ENCODE measurements at regions not wholly inside any gene's neighbourhood (a gene's known extent, or its start where the extent isn't known, plus 50 kb on each side); places are given as distances from the start of the nearest gene placed in this dataset.

DNA sequence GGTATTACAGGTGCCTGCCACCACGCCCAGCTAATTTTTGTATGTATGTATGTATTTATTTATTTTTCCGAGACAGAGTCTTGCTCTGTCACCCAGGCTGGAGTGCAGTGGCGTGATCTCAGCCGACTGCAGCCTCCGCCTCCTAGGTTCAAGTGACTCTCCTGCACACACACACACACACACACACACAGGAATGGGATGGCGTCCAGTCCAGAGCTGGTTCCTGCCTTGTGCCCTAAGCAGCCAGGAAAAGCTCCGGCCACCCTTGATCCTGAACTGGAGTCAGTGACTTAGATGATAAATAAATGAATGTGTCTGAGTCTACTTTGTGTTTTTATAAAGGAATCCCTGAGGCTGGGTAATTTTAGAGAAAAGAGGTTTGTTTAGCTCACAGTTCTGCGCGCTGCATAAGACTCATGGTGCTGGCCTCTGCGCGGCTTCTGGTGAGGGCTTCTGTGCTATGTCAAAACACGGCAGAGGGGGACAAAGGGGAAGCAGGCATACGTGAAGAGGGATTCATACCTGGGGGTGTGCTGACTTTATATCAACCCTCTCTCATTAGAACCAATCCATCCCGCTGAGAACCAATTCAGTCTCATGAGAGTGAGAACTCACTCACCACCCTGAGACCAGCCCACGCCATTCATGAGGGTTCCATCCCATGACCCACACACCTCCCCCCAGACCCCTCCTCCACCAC lies 59.7 kb upstream of the PHLPP1 start:
- ChIA-PET CTCF (no interaction called here), POLR2A (no interaction called here)
- TF ChIP-seq FOXA1 (IDR thresholded peaks at IDR 0.05) (no peak), BHLHE40 (IDR thresholded peaks at IDR 0.05; ENCODE audit: borderline replicate concordance) (no peak), SUZ12 (IDR thresholded peaks at IDR 0.05) (no peak), CTBP1 (IDR thresholded peaks at IDR 0.05; ENCODE audit: borderline replicate concordance) (no peak), LEF1 (IDR thresholded peaks at IDR 0.05; ENCODE audit: borderline replicate concordance) (no peak), FOXK2 (IDR thresholded peaks at IDR 0.05) (no peak)
- TF ChIP-seq, protein P1, sequence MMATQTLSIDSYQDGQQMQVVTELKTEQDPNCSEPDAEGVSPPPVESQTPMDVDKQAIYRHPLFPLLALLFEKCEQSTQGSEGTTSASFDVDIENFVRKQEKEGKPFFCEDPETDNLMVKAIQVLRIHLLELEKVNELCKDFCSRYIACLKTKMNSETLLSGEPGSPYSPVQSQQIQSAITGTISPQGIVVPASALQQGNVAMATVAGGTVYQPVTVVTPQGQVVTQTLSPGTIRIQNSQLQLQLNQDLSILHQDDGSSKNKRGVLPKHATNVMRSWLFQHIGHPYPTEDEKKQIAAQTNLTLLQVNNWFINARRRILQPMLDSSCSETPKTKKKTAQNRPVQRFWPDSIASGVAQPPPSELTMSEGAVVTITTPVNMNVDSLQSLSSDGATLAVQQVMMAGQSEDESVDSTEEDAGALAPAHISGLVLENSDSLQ (IDR thresholded peaks at IDR 0.05) = no peak
- DNase-seq (ENCODE audit: extremely low spot score) = no peak

DNA sequence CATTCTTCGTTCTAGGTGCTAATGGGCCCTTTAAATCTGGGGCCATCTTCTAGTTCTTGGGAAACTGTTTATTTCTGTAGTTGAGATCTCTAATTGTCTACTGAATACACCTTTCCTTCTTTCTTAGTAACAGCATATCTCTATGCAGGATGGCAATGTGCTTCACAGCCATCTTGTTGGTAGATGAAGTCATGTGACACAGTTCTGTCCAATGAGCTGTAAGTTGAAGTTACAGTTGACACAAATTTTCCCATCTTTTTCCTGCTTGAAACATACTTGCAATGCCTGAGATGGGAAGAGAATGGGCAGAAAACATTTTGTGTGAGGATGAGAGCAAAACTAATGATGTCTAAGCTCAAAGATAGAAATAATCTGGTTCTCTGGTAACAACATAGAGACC lies 57.3 kb upstream of the PHLPP1 start:
- POLR2A ChIA-PET = no interaction called here
- DNase-seq (ENCODE audit: extremely low spot score) = no peak
- TF ChIP-seq BHLHE40 (IDR thresholded peaks at IDR 0.05; ENCODE audit: borderline replicate concordance) (no peak), ELF4 (IDR thresholded peaks at IDR 0.05) (no peak), SUZ12 (IDR thresholded peaks at IDR 0.05) (no peak), FOXM1 (IDR thresholded peaks at IDR 0.05; ENCODE audit: borderline replicate concordance) (no peak), LEF1 (IDR thresholded peaks at IDR 0.05; ENCODE audit: borderline replicate concordance) (no peak), FOXA1 (IDR thresholded peaks at IDR 0.05) (no peak), ZNF384 (IDR thresholded peaks at IDR 0.05) (no peak), HDGF (IDR thresholded peaks at IDR 0.05; ENCODE audit: borderline replicate concordance) (no peak), L3MBTL2 (conservative IDR thresholded peaks at IDR 0.05) (no peak), FOXK2 (IDR thresholded peaks at IDR 0.05) (no peak), SP1 (IDR thresholded peaks at IDR 0.05) (no peak), NFRKB (IDR thresholded peaks at IDR 0.05) (no peak), ARNT (IDR thresholded peaks at IDR 0.05) (no peak), TARDBP (IDR thresholded peaks at IDR 0.05) (no peak), CTBP1 (IDR thresholded peaks at IDR 0.05; ENCODE audit: borderline replicate concordance) (no peak)
- TF ChIP-seq, protein P1 (IDR thresholded peaks at IDR 0.05) = no peak
- CTCF ChIA-PET = no interaction called here

DNA sequence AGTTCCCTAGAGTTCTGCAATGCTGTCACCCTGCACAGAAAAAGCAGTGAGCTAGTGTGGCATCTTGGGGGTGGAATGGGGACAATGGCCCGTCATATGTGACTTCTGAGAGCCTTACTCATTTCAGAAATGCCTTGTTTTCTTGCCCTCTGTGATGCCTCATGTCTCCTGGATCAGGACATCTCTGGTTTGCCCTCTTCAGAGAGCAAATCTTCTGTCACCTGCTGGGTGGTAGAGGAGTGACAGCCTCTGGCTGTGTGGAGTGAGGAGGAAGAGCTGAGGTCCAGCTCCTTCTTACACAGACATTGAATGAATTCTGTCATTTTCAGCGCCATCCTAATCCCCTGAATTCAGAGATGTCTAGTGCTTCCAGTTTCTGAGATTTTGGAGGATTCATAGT lies 55.6 kb upstream of the PHLPP1 start:
- ChIA-PET CTCF (no interaction called here), POLR2A (no interaction called here)
- DNase-seq (ENCODE audit: extremely low spot score) = no peak
- no peak for TF ChIP-seq NFRKB (IDR thresholded peaks at IDR 0.05)
- TF ChIP-seq ELF4 (IDR thresholded peaks at IDR 0.05) = no peak
- TF ChIP-seq ZNF384 (IDR thresholded peaks at IDR 0.05) = no peak
- TF ChIP-seq FOXM1 (IDR thresholded peaks at IDR 0.05; ENCODE audit: borderline replicate concordance) = no peak
- no peak for TF ChIP-seq SP1 (IDR thresholded peaks at IDR 0.05)
- no peak for TF ChIP-seq L3MBTL2 (conservative IDR thresholded peaks at IDR 0.05)
- TF ChIP-seq ARNT (IDR thresholded peaks at IDR 0.05) = no peak
- TF ChIP-seq, protein P1 (IDR thresholded peaks at IDR 0.05) = no peak
- no peak for TF ChIP-seq TARDBP (IDR thresholded peaks at IDR 0.05)
- TF ChIP-seq FOXK2 (IDR thresholded peaks at IDR 0.05) = no peak
- no peak for TF ChIP-seq FOXA1 (IDR thresholded peaks at IDR 0.05)
- TF ChIP-seq SUZ12 (IDR thresholded peaks at IDR 0.05) = no peak
- no peak for TF ChIP-seq BHLHE40 (IDR thresholded peaks at IDR 0.05; ENCODE audit: borderline replicate concordance)
- TF ChIP-seq CTBP1 (IDR thresholded peaks at IDR 0.05; ENCODE audit: borderline replicate concordance) = no peak
- TF ChIP-seq LEF1 (IDR thresholded peaks at IDR 0.05; ENCODE audit: borderline replicate concordance) = no peak
- TF ChIP-seq HDGF (IDR thresholded peaks at IDR 0.05; ENCODE audit: borderline replicate concordance) = no peak

DNA sequence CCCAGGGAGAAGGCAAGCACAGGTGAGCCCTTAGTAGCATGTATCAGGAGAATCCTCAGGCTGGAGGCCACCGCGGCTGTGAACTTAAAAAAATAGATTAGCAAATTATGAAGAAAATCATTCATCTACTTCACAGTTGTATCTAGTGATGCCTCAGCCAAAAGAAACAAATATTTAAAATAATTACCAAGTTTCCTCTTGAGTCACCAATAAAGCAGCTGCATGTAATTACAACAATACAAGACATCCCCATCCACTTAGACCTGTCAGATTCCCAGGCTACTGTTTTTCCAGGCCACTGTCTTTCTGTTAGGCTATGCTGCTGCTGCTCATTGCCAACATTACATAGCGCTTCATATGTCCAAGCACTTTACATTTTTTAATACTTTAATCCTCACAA lies 54.6 kb upstream of the PHLPP1 start:
- CTCF ChIA-PET = no interaction called here
- TF ChIP-seq L3MBTL2 (conservative IDR thresholded peaks at IDR 0.05) (no peak), FOXA1 (IDR thresholded peaks at IDR 0.05) (no peak), SUZ12 (IDR thresholded peaks at IDR 0.05) (no peak), FOXK2 (IDR thresholded peaks at IDR 0.05) (no peak), ELF4 (IDR thresholded peaks at IDR 0.05) (no peak), LEF1 (IDR thresholded peaks at IDR 0.05; ENCODE audit: borderline replicate concordance) (no peak)
- TF ChIP-seq, protein P1 (IDR thresholded peaks at IDR 0.05) = no peak
- no peak for DNase-seq (ENCODE audit: extremely low spot score)

DNA sequence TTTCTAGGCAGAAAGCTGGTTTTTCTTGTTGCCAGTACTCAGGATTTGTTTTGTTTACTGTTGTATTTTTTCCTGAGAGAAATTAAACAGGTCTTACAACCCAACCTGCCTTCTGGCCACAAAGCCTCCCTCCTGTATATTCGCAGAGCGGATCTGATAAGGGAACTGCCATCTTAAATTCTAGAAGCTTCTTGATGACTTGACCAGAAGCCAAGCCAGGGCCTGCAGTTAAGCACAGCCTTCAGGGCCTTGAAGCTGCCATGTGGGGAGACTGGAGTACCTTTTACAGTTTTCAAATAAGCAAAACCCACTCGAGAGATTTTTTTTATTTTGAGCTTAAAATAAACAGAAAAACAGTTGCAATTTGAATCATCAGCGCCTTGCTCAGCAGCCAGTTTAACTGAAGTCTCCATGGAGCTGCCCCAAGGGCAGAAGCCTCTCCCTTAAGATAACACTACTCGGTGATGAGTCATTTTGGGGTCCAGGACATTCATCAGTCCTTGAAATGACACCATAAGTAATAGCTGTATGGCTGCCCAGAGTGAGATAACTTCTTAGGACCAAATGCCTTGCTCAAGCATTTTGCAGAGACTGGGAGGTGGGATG lies 51.5 kb upstream of the PHLPP1 start:
- POLR2A ChIA-PET = interaction anchor here (0.6 kb wide), 1 partner anchor 589 kb away, joined by 3 read pairs; no protein-coding TSS in a partner anchor
- DNase-seq (ENCODE audit: extremely low spot score) = no peak
- TF ChIP-seq ZNF384 (IDR thresholded peaks at IDR 0.05) = no peak
- no peak for TF ChIP-seq FOXK2 (IDR thresholded peaks at IDR 0.05)
- no peak for TF ChIP-seq SUZ12 (IDR thresholded peaks at IDR 0.05)
- TF ChIP-seq, protein P1 (IDR thresholded peaks at IDR 0.05) = no peak
- TF ChIP-seq HDGF (IDR thresholded peaks at IDR 0.05; ENCODE audit: borderline replicate concordance) = no peak
- no peak for TF ChIP-seq NFRKB (IDR thresholded peaks at IDR 0.05)
- TF ChIP-seq LEF1 (IDR thresholded peaks at IDR 0.05; ENCODE audit: borderline replicate concordance) = no peak
- no peak for TF ChIP-seq L3MBTL2 (conservative IDR thresholded peaks at IDR 0.05)
- no peak for TF ChIP-seq FOXM1 (IDR thresholded peaks at IDR 0.05; ENCODE audit: borderline replicate concordance)
- no peak for TF ChIP-seq ARNT (IDR thresholded peaks at IDR 0.05)
- TF ChIP-seq TARDBP (IDR thresholded peaks at IDR 0.05) = no peak
- no peak for TF ChIP-seq FOXA1 (IDR thresholded peaks at IDR 0.05)
- TF ChIP-seq CTBP1 (IDR thresholded peaks at IDR 0.05; ENCODE audit: borderline replicate concordance) = no peak
- TF ChIP-seq BHLHE40 (IDR thresholded peaks at IDR 0.05; ENCODE audit: borderline replicate concordance) = no peak
- no peak for TF ChIP-seq SP1 (IDR thresholded peaks at IDR 0.05)
- CTCF ChIA-PET = interaction anchor here (0.6 to 1.2 kb wide), 2 partner anchors 12 to 181 kb away, joined by 3 read pairs; no protein-coding TSS in a partner anchor

More for the DNA sequence above, 54.6 kb upstream of the PHLPP1 start:
- POLR2A ChIA-PET = no interaction called here
